Trophoblast cell (in vitro differentiated cells and primary cell): ENCODE measurements at regions not wholly inside any gene's neighbourhood (a gene's known extent, or its start where the extent isn't known, plus 50 kb on each side); places are given as distances from the start of the nearest gene placed in this dataset.

ENCODE experiments used
- DNase-seq, 2 donors: peaks; one replicate each; pipeline ENCODE4 v3.0.0-alpha.2; 2016
- H2AFZ ChIP-seq: 2 replicates; pipeline ENCODE4 v1.6.1; 2013; ENCODE audit warnings: low read length, moderate library complexity, mild to moderate bottlenecking; ENCODE audit not compliant: insufficient read depth, poor library complexity
- H2AK5ac ChIP-seq: 2 replicates; pipeline ENCODE4 v1.6.1; 2013; ENCODE audit warnings: mild to moderate bottlenecking, low read length
- H2BK120ac ChIP-seq: 2 replicates; pipeline ENCODE4 v1.6.1; 2013; ENCODE audit warnings: low read length, mild to moderate bottlenecking, moderate library complexity; ENCODE audit not compliant: insufficient read depth, poor library complexity
- H2BK12ac ChIP-seq: 2 replicates; pipeline ENCODE4 v1.6.1; 2013; ENCODE audit warnings: mild to moderate bottlenecking, low read length, moderate library complexity
- H2BK5ac ChIP-seq: 2 replicates; pipeline ENCODE4 v1.6.1; 2013; ENCODE audit warnings: low read length, low read depth, moderate library complexity, mild to moderate bottlenecking; ENCODE audit not compliant: poor library complexity
- H3K14ac ChIP-seq: 2 replicates; pipeline ENCODE4 v1.6.1; 2013; ENCODE audit warnings: mild to moderate bottlenecking, low read length
- H3K18ac ChIP-seq: 2 replicates; pipeline ENCODE4 v1.6.1; 2013; ENCODE audit warnings: mild to moderate bottlenecking, low read length
- H3K23ac ChIP-seq: 2 replicates; pipeline ENCODE4 v1.6.1; 2013; ENCODE audit warnings: low read length
- H3K27ac ChIP-seq: 2 replicates; pipeline ENCODE4 v1.5.1; 2013; ENCODE audit warnings: low read depth, mild to moderate bottlenecking, inconsistent platforms, low read length, moderate library complexity
- H3K27me3 ChIP-seq: 2 replicates; pipeline ENCODE4 v1.6.1; 2013; ENCODE audit warnings: inconsistent platforms, mild to moderate bottlenecking, low read length, moderate library complexity; ENCODE audit not compliant: insufficient read depth
- H3K36me3 ChIP-seq, 2 experiments: 1 replicate in 1 of 2; 2 replicates in 1 of 2; pipeline ENCODE4 v1.6.1; 2013; ENCODE audit warnings: low read length in 2 of 2, mild to moderate bottlenecking in 2 of 2, moderate library complexity in 1 of 2; ENCODE audit not compliant: insufficient read depth in 2 of 2, control insufficient read depth in 1 of 2
- H3K4ac ChIP-seq: 2 replicates; pipeline ENCODE4 v1.6.1; 2013; ENCODE audit warnings: low read depth, mild to moderate bottlenecking, low read length, moderate library complexity
- H3K4me1 ChIP-seq, 2 experiments: 1 replicate in 1 of 2; 2 replicates in 1 of 2; pipeline ENCODE4 v1.6.1; 2013; ENCODE audit warnings: low read length in 2 of 2, mild to moderate bottlenecking in 2 of 2, moderate library complexity in 1 of 2; ENCODE audit not compliant: insufficient read depth in 2 of 2, control insufficient read depth in 1 of 2
- H3K4me2 ChIP-seq: 2 replicates; pipeline ENCODE4 v1.6.1; 2013; ENCODE audit warnings: inconsistent platforms, mild to moderate bottlenecking, low read length, moderate library complexity
- H3K4me3 ChIP-seq: 2 replicates; pipeline ENCODE4 v1.5.1; 2013; ENCODE audit warnings: mild to moderate bottlenecking, low read depth, low read length, inconsistent platforms
- H3K79me1 ChIP-seq: one replicate; pipeline ENCODE4 v1.6.1; 2013; ENCODE audit warnings: low read length
- H3K79me2 ChIP-seq: 2 replicates; pipeline ENCODE4 v1.6.1; 2013; ENCODE audit warnings: low read length, mild to moderate bottlenecking; ENCODE audit not compliant: control insufficient read depth, insufficient read depth, poor library complexity
- H3K9ac ChIP-seq: 2 replicates; pipeline ENCODE4 v1.6.1; 2013; ENCODE audit warnings: mild to moderate bottlenecking, low read length
- H3K9me3 ChIP-seq: 2 replicates; pipeline ENCODE4 v1.6.1; 2013; ENCODE audit warnings: low read depth, mild to moderate bottlenecking, control low read depth, inconsistent platforms, low read length; ENCODE audit not compliant: insufficient read depth
- H4K12ac ChIP-seq: 2 replicates; pipeline ENCODE4 v1.6.1; 2013; ENCODE audit warnings: low read depth, mild to moderate bottlenecking, low read length, moderate library complexity
- H4K8ac ChIP-seq: 2 replicates; pipeline ENCODE4 v1.6.1; 2013; ENCODE audit warnings: low read depth, mild to moderate bottlenecking, low read length, moderate library complexity
- H4K91ac ChIP-seq: one replicate; pipeline ENCODE4 v1.6.1; 2013; ENCODE audit warnings: low read depth, mild to moderate bottlenecking, low read length, moderate library complexity
- WGBS: extraction: QIAGEN DNeasy Blood & Tissue Kit; methylation state at CpG from one replicate; pipeline ENCODE4 v1.1.7; 2013; ENCODE audit warnings: missing lambda C conversion rate; ENCODE audit not compliant: insufficient read length, insufficient coverage; ENCODE audit errors: extremely low coverage; 5-methylcytosine and 5-hydroxymethylcytosine counted together

DNA sequence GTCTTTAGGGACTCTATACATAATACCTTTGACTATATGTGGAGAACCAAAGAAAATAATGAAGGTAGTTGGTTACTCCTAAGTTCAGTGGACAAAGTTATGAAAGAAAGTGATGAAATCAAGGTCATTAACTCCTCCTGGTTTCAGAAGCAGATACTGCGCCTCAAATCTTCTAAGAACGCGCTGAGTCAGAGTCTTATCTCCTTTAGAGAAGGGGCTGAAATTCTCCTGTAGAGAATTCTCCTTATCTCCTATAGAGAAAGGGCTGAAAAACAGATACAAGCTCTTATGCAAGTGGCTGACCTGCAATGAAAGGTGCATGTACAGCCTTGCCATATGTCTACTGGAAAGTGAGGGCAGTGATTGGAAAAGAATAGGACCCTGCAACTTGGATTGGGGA lies 824.2 kb downstream of the NSUN3 start:
- Histone ChIP-seq H3K36me3 (no peaks in the 10 kb centered on the region), H2BK12ac (no peak overlapping the region), H2BK120ac (no peak overlapping the region), H3K9ac (no peak overlapping the region), H4K8ac (no peak overlapping the region), H3K14ac (no peak overlapping the region), H3K79me1 (peaks cover 4% of the 10 kb centered on the region), H3K4ac (no peak overlapping the region), H3K27ac (peak overlapping the region; percentile 39), H3K9me3 (no peaks in the 10 kb centered on the region), H2BK5ac (no peak overlapping the region), H3K27me3 (no peaks in the 10 kb centered on the region), H4K91ac (no peak overlapping the region), H3K79me2 (no peaks in the 10 kb centered on the region), H4K12ac (no peak overlapping the region), H3K18ac (no peak overlapping the region), H3K4me3 (no peak overlapping the region), H3K4me2 (no peak overlapping the region), H2AFZ (no peak overlapping the region), H3K23ac (no peak overlapping the region), H3K4me1 (peaks cover 0 to 5% of the 10 kb centered on the region in 2 experiments), H2AK5ac (no peak overlapping the region)
- no CpG with 5 or more reads among the region's 3 CpGs for WGBS
- no peak for DNase-seq

DNA sequence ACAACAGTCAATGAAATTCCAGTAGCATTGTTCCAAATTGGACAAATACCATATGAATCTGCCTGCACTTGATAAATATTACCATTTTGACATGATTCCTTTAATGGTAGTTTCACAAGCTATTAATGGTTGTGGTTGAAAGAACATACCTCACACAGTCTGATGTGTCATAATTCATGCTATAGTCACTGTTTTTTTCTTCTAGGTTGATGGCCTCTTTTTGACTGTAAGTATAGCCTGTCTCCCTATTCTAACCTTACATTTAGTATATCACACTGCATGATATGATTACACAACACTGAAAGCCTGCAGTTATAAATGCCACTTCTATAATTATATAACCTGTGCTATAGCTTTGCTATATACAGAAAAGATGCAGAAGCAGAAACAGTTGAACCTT lies 834.1 kb downstream of the NSUN3 start:
- H2BK12ac ChIP-seq: no peak overlapping the region
- no peak overlapping the region for H3K23ac ChIP-seq
- no peak overlapping the region for H4K12ac ChIP-seq
- no peaks in the 10 kb centered on the region for H3K9me3 ChIP-seq
- H2BK5ac ChIP-seq: no peak overlapping the region
- H3K36me3 ChIP-seq: no peaks in the 10 kb centered on the region
- H3K4ac ChIP-seq: no peak overlapping the region
- no peak overlapping the region for H3K18ac ChIP-seq
- no peak overlapping the region for H3K27ac ChIP-seq
- H3K4me2 ChIP-seq: no peak overlapping the region
- H3K79me1 ChIP-seq: no peaks in the 10 kb centered on the region
- no peaks in the 10 kb centered on the region for H3K27me3 ChIP-seq
- DNase-seq: no peak
- H4K91ac ChIP-seq: no peak overlapping the region
- H4K8ac ChIP-seq: no peak overlapping the region
- H3K4me1 ChIP-seq: peaks cover 0 to 1% of the 10 kb centered on the region in 2 experiments
- H3K14ac ChIP-seq: no peak overlapping the region
- H2BK120ac ChIP-seq: no peak overlapping the region
- H2AK5ac ChIP-seq: no peak overlapping the region
- no peak overlapping the region for H3K9ac ChIP-seq
- H2AFZ ChIP-seq: no peak overlapping the region
- H3K4me3 ChIP-seq: no peak overlapping the region
- H3K79me2 ChIP-seq: no peaks in the 10 kb centered on the region

DNA sequence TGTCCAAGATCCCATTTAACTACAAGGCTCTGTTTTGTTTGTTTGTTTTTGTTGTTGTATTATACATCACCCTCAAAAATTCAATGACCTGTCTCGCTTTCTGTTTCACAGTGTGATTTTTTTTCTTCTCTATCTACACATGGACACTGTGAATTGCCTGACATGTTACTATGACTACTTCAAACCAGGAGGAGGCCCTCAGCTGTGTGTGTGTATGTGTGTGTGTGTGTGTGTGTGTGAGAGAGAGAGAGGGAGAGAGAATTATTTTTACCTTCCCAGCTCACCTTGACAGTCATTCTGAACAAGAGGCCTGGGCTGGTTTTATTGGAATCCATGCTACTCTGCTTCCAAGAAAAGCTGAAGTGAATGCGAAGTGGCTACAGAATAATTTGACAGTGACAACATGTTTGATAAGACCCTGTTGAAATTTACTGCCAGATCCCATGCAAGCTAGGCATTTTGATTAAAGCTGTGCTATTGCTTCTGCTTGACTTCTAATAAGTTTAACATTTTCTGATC lies 841.4 kb downstream of the NSUN3 start:
- no CpG with 5 or more reads among the region's 2 CpGs for WGBS
- Histone ChIP-seq H3K79me1 (no peaks in the 10 kb centered on the region), H3K4ac (no peak overlapping the region), H4K12ac (no peak overlapping the region), H4K91ac (no peak overlapping the region), H3K79me2 (no peaks in the 10 kb centered on the region), H3K4me3 (no peak overlapping the region), H3K9ac (no peak overlapping the region), H3K14ac (no peak overlapping the region), H2AFZ (no peak overlapping the region), H2AK5ac (no peak overlapping the region), H4K8ac (no peak overlapping the region), H2BK5ac (no peak overlapping the region), H3K4me1 (no peaks in the 10 kb centered on the region), H3K36me3 (no peaks in the 10 kb centered on the region), H3K9me3 (no peaks in the 10 kb centered on the region), H2BK120ac (no peak overlapping the region), H3K23ac (no peak overlapping the region), H3K4me2 (no peak overlapping the region), H3K27me3 (no peaks in the 10 kb centered on the region), H3K18ac (no peak overlapping the region), H3K27ac (no peak overlapping the region), H2BK12ac (no peak overlapping the region)
- no peak for DNase-seq

DNA sequence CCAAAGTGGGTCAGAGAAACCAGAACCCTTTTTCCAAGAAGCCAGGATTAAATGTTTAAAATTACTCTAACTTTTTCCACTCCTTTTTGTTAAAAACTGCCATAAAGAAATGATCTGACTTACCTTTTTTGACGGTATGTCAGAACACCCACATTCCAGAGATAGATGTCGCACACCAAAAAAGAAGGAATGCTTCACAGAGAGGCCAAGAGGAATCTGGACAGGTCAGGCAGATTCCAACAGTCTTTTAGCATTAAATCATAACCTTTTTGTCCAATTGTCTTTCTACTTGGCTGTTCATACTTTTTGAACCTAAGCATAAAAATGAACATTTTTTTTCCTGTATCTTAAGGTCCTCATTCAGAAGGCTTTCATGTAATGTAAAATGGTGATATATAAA lies 846.9 kb downstream of the NSUN3 start:
- Histone ChIP-seq H4K91ac (no peak overlapping the region), H3K14ac (no peak overlapping the region), H3K27me3 (no peaks in the 10 kb centered on the region), H3K79me1 (no peaks in the 10 kb centered on the region), H2AK5ac (no peak overlapping the region), H3K23ac (no peak overlapping the region), H3K4me1 (no peaks in the 10 kb centered on the region), H2BK5ac (no peak overlapping the region), H3K18ac (no peak overlapping the region), H2BK120ac (no peak overlapping the region), H3K27ac (peak overlapping the region; percentile 76), H3K9ac (no peak overlapping the region), H2BK12ac (no peak overlapping the region), H4K12ac (no peak overlapping the region), H3K4me2 (peak overlapping the region; percentile 12), H4K8ac (no peak overlapping the region), H3K79me2 (no peaks in the 10 kb centered on the region), H3K4me3 (no peak overlapping the region), H3K4ac (no peak overlapping the region), H3K36me3 (no peaks in the 10 kb centered on the region), H2AFZ (no peak overlapping the region), H3K9me3 (no peaks in the 10 kb centered on the region)
- no CpG with 5 or more reads among the region's 2 CpGs for WGBS
- peak; percentile 13 to 66 for DNase-seq
